Upper lobe of left lung (tissue), 4 donors: ENCODE measurements at regions not wholly inside any gene's neighbourhood (a gene's known extent, or its start where the extent isn't known, plus 50 kb on each side); places are given as distances from the start of the nearest gene placed in this dataset.

Experiments
- CTCF ChIP-seq, 6 experiments: fragments of 450-650 bp in 4 of 6; fragments of 200-600 bp in 2 of 6; sonication (generic) in 2 of 6; IDR thresholded peaks; one replicate each; pipeline ENCODE4 v1.5.1; 2016 to 2019; ENCODE audit warnings: antibody characterized with exemption in 6 of 6
- EP300 ChIP-seq, 4 donors: sonication (generic); formaldehyde crosslinking; IDR thresholded peaks; one replicate each; pipeline ENCODE4 v1.5.1; 2017; ENCODE audit warnings: antibody characterized with exemption in 4 of 4, control low read depth in 2 of 4
- POLR2A ChIP-seq, 4 donors: fragments of 450-650 bp; IDR thresholded peaks; one replicate each; pipeline ENCODE4 v1.5.1; 2016 to 2017; ENCODE audit warnings: antibody characterized with exemption in 4 of 4, mild to moderate bottlenecking in 2 of 4
- POLR2AphosphoS5 ChIP-seq, 2 donors: sonication (generic); formaldehyde crosslinking; IDR thresholded peaks; one replicate each; pipeline ENCODE4 v1.5.1; 2017; ENCODE audit warnings: antibody characterized with exemption in 2 of 2

DNA sequence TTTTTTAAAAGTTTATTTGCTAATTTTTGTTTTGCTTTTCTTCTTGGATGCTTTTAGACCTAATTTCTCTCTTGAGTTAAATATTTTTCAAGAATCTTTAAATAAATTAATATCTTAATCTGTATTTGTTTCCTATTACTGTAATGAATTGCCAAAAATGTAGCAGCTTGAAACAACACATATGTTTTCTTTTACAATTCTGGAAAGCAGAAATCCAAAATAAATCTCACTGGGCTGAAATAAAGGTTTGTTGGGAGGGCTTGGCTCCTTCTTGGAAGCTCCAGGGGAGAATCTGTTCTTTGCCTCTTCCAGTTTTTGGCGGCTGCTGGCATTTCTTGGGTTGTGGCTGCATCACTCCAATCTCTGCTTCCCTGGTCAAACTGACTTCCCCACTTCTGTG is 658.1 kb upstream of the ARRDC3 start:
- TF ChIP-seq CTCF (IDR thresholded peaks at IDR 0.05) (no peak), POLR2A (IDR thresholded peaks at IDR 0.05) (no peak), EP300 (IDR thresholded peaks at IDR 0.05) (no peak), POLR2AphosphoS5 (IDR thresholded peaks at IDR 0.05) (no peak)
